Kidney epithelial cell (primary cell): ENCODE measurements at regions not wholly inside any gene's neighbourhood (a gene's known extent, or its start where the extent isn't known, plus 50 kb on each side); places are given as distances from the start of the nearest gene placed in this dataset.

Experiments used
- DNase-seq: peaks from one replicate; pipeline ENCODE4 v3.0.0-alpha.2; 2010; ENCODE audit warnings: low read depth
- H3K27me3 ChIP-seq: 2 replicates; pipeline ENCODE4 v1.6.0; 2011; ENCODE audit warnings: low read length; ENCODE audit not compliant: control insufficient read depth, insufficient read depth
- H3K36me3 ChIP-seq: 2 replicates; pipeline ENCODE4 v1.5.1; 2011; ENCODE audit warnings: low read length; ENCODE audit not compliant: control insufficient read depth, insufficient read depth
- H3K4me3 ChIP-seq: 2 replicates; pipeline ENCODE4 v1.5.1; 2011; ENCODE audit warnings: low read depth, mild to moderate bottlenecking, control low read depth, low read length
- TF ChIP-seq, protein P1 (sequence below): IDR thresholded peaks from 2 replicates; pipeline ENCODE4 v1.5.1; 2011; ENCODE audit warnings: mild to moderate bottlenecking, moderate library complexity, low read length, control low read depth, inconsistent platforms; ENCODE audit not compliant: insufficient read depth, poor library complexity, severe bottlenecking

- TF ChIP-seq, protein P1, sequence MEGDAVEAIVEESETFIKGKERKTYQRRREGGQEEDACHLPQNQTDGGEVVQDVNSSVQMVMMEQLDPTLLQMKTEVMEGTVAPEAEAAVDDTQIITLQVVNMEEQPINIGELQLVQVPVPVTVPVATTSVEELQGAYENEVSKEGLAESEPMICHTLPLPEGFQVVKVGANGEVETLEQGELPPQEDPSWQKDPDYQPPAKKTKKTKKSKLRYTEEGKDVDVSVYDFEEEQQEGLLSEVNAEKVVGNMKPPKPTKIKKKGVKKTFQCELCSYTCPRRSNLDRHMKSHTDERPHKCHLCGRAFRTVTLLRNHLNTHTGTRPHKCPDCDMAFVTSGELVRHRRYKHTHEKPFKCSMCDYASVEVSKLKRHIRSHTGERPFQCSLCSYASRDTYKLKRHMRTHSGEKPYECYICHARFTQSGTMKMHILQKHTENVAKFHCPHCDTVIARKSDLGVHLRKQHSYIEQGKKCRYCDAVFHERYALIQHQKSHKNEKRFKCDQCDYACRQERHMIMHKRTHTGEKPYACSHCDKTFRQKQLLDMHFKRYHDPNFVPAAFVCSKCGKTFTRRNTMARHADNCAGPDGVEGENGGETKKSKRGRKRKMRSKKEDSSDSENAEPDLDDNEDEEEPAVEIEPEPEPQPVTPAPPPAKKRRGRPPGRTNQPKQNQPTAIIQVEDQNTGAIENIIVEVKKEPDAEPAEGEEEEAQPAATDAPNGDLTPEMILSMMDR = no peak
- H3K4me3 ChIP-seq = no peak overlapping the region
- H3K36me3 ChIP-seq = no peaks in the 10 kb centered on the region
- H3K27me3 ChIP-seq = no peaks in the 10 kb centered on the region
- no peak for DNase-seq
Measured at GRCh38 chr11:28483072-28483867, 375.1 kb downstream of the METTL15 start.

GRCh38 chr11:28482666-28483065, 374.5 kb downstream of the METTL15 start:
- DNase-seq = no peak
- H3K27me3 ChIP-seq = no peaks in the 10 kb centered on the region
- no peak overlapping the region for H3K4me3 ChIP-seq
- H3K36me3 ChIP-seq = no peaks in the 10 kb centered on the region
- TF ChIP-seq, protein P1 = no peak

DNA sequence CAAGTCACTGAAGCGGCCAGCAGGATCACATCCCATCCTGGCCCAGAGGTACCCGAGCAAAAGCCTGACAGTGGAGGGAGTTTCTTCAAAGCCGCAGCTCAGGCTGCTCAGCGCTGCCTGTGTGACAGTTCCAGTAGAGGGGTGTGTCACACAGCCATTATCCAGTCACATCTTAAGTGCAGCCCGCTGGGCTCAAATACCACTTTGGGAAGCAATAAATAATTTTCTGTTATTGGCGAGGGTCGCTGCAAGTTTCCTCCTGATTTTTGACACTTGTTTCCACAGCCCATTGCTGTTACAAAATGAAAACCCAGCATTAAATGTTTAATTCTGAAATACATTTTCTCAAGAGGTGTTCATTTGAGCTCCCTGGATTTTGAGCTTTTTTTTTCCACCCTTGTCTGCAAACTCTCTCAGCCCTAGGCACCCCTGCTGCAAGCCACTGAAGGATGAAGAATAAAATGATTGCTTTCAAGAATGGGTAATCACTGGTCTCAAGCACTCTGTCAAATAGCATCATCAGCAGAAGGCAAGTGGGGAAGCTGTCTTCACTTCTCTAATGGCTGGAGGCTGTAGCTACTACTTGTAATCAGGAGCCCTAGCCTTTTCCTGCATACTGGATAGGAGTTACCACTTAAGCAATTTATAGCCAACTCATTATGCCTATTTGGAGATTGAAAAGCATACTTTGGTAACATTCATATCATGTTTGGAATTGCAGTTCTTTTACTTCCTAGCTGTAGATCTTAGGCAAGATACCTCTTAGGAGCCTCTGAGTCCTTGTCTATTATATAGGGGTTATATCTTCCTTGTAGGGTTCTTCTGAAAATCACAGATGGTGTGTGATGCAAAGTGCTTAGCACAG, 373.7 kb downstream of the METTL15 start:
- H3K36me3 ChIP-seq = no peaks in the 10 kb centered on the region
- H3K4me3 ChIP-seq = no peak overlapping the region
- H3K27me3 ChIP-seq = no peaks in the 10 kb centered on the region
- DNase-seq = no peak
- TF ChIP-seq, protein P1 = no peak

DNA sequence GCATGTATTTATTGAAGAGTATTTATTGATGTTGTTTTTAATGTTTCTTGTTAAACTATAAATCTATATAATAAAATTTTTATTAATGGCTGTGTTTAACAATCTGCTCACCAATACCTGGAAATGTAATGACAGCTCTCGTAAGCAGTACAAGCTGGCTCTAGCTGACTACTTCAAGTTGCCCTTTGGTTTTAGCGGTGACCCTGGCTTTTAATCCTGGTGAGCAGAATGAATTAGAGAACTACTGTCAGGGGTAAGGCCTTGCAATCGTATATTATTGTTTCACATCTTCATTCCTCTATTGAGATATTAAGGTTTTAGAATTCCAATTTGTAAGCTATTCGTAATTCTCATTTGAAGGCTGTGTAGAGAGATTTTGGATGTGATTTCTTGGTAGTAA, 372.2 kb downstream of the METTL15 start:
- Histone ChIP-seq H3K36me3 (no peaks in the 10 kb centered on the region), H3K27me3 (no peaks in the 10 kb centered on the region), H3K4me3 (no peak overlapping the region)
- DNase-seq = no peak
- TF ChIP-seq, protein P1 = no peak

DNA sequence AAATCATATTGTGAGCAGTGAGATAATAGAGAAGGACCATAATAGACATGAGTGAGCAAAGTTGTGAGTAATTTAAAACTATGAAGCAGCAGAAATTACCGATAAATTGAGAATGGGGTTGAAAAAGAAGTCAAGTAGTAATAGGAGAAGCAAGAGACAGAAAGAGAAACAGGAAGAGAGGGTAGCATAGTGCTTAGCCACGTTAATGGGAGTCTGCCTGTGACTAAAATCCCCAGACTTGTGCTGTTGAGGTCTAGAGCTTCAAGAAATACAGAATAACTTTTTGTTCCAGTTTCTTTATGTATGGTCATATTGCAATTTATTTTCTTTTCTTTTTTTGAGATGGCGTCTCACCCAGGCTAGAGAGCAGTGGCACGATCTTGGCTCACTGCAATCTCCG, 368.7 kb downstream of the METTL15 start:
- Histone ChIP-seq H3K4me3 (no peak overlapping the region), H3K27me3 (no peaks in the 10 kb centered on the region), H3K36me3 (no peaks in the 10 kb centered on the region)
- TF ChIP-seq, protein P1 = no peak
- DNase-seq = no peak

GRCh38 chr11:28476049-28476448, 367.9 kb downstream of the METTL15 start:
- Histone ChIP-seq H3K4me3 (no peak overlapping the region), H3K36me3 (no peaks in the 10 kb centered on the region), H3K27me3 (no peaks in the 10 kb centered on the region)
- TF ChIP-seq, protein P1 = no peak
- no peak for DNase-seq
